Astrocyte (in vitro differentiated cells and primary cell): ENCODE measurements at regions not wholly inside any gene's neighbourhood (a gene's known extent, or its start where the extent isn't known, plus 50 kb on each side); places are given as distances from the start of the nearest gene placed in this dataset.

Experiments
- DNase-seq: peaks from one replicate; pipeline ENCODE4 v3.0.0-alpha.2; 2010; ENCODE audit warnings: low read depth
- FAIRE-seq: peaks from 2 replicates; lab custom pipeline; 2011; peaks lifted over from hg19 to GRCh38; lab: Jason Lieb, UNC
- H2AFZ ChIP-seq: 2 replicates; pipeline ENCODE4 v1.6.0; 2012; ENCODE audit warnings: low read depth, low read length, inconsistent platforms
- H3K27ac ChIP-seq: 2 replicates; pipeline ENCODE4 v1.5.1; 2011; ENCODE audit warnings: low read depth, low read length, inconsistent platforms
- H3K27me3 ChIP-seq: 2 replicates; pipeline ENCODE4 v1.6.0; 2011; ENCODE audit warnings: low read length, inconsistent platforms; ENCODE audit not compliant: insufficient read depth
- H3K36me3 ChIP-seq: 2 replicates; pipeline ENCODE4 v1.5.1; 2011; ENCODE audit warnings: low read length, inconsistent platforms; ENCODE audit not compliant: insufficient read depth
- H3K4me1 ChIP-seq: 2 replicates; pipeline ENCODE4 v1.5.1; 2011; ENCODE audit warnings: low read length, inconsistent platforms; ENCODE audit not compliant: insufficient read depth
- H3K4me2 ChIP-seq: 2 replicates; pipeline ENCODE4 v1.6.0; 2012; ENCODE audit warnings: low read length, inconsistent platforms
- H3K4me3 ChIP-seq: 2 replicates; pipeline ENCODE4 v1.5.1; 2011; ENCODE audit warnings: low read depth, mild to moderate bottlenecking, low read length, inconsistent platforms; ENCODE audit not compliant: insufficient read depth
- H3K79me2 ChIP-seq: 2 replicates; pipeline ENCODE4 v1.6.0; 2012; ENCODE audit warnings: mild to moderate bottlenecking, low read length, inconsistent platforms; ENCODE audit not compliant: insufficient read depth
- H3K9ac ChIP-seq: 2 replicates; pipeline ENCODE4 v1.6.0; 2012; ENCODE audit warnings: mild to moderate bottlenecking, low read length, inconsistent platforms
- H3K9me3 ChIP-seq: 2 replicates; pipeline ENCODE4 v1.5.1; 2012; ENCODE audit warnings: low read depth, mild to moderate bottlenecking, low read length, inconsistent platforms; ENCODE audit not compliant: insufficient read depth
- H4K20me1 ChIP-seq: 2 replicates; pipeline ENCODE4 v1.6.0; 2012; ENCODE audit warnings: low read length, inconsistent platforms; ENCODE audit not compliant: insufficient read depth
- H3K27ac Mint-ChIP-seq: one replicate; pipeline ENCODE4 v1.8.0; 2021; ENCODE audit warnings: mild to moderate bottlenecking, mixed read lengths; ENCODE audit not compliant: unreplicated experiment
- H3K27me3 Mint-ChIP-seq: one replicate; pipeline ENCODE4 v1.8.0; 2021; ENCODE audit warnings: low read depth, mixed read lengths; ENCODE audit not compliant: unreplicated experiment
- H3K36me3 Mint-ChIP-seq: one replicate; pipeline ENCODE4 v1.8.0; 2021; ENCODE audit warnings: low read depth, mixed read lengths; ENCODE audit not compliant: unreplicated experiment
- H3K4me1 Mint-ChIP-seq: one replicate; pipeline ENCODE4 v1.8.0; 2021; ENCODE audit warnings: low read depth, mixed read lengths; ENCODE audit not compliant: unreplicated experiment
- H3K4me3 Mint-ChIP-seq: one replicate; pipeline ENCODE4 v1.8.0; 2021; ENCODE audit warnings: mild to moderate bottlenecking, moderate library complexity, mixed read lengths; ENCODE audit not compliant: unreplicated experiment
- H3K9me3 Mint-ChIP-seq: one replicate; pipeline ENCODE4 v1.8.0; 2021; ENCODE audit warnings: mild to moderate bottlenecking, mixed read lengths; ENCODE audit not compliant: unreplicated experiment
- EZH2 ChIP-seq: IDR thresholded peaks from 2 replicates; pipeline ENCODE4 v1.6.1; 2012; ENCODE audit warnings: mild to moderate bottlenecking, low read length, inconsistent platforms; ENCODE audit not compliant: insufficient read depth
- TF ChIP-seq, protein P1 (sequence below): IDR thresholded peaks from 2 replicates; pipeline ENCODE4 v1.5.1; 2011; ENCODE audit warnings: low read depth, mild to moderate bottlenecking, inconsistent platforms, low read length, moderate library complexity; ENCODE audit not compliant: insufficient read depth

DNA sequence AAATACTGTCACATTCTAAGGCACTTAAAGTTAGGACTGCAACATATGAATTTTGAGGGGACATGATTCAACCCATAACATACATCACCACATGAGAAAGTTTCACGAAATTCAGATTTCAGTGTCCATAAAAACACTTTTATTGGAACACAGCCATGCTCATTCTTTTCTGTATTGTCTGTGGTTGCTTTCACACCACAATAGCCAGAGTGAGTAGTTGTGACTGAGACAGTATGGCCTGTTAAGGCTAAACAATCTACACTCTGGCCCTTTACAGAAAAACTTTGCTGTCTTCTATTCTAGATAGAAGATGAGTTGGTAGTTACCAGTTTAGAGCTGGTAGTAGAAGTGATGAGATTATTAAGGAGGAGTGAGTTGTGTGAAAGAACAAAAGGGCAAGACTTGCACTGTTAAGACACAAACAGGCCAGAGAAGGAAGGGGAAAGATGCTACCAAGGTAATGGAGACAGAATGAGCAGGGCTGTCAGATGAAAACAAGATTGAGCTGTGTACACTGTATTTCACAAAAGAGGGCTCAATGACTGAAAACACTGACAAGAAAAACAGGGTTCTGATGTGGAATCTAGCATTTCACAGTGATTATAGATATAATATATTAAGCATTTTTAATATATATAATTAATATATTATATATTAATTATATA, 108.6 kb downstream of the PPP1R3A start:
- Histone ChIP-seq H2AFZ (peak overlapping the region; percentile 57), H3K4me1 (peaks cover 9% of the 10 kb centered on the region), H3K79me2 (no peaks in the 10 kb centered on the region), H3K36me3 (no peaks in the 10 kb centered on the region), H3K9me3 (no peaks in the 10 kb centered on the region), H3K27ac (peak overlapping the region; percentile 1), H4K20me1 (no peaks in the 10 kb centered on the region), H3K9ac (no peak overlapping the region), H3K27me3 (no peaks in the 10 kb centered on the region), H3K4me2 (no peak overlapping the region), H3K4me3 (no peak overlapping the region)
- peak overlapping the region; percentile 28 for H3K27ac Mint-ChIP-seq
- peaks cover 18% of the 10 kb centered on the region for H3K4me1 Mint-ChIP-seq
- FAIRE-seq (no peak), DNase-seq (peak; percentile 25)
- no peaks in the 10 kb centered on the region for H3K9me3 Mint-ChIP-seq
- H3K27me3 Mint-ChIP-seq = no peaks in the 10 kb centered on the region
- H3K4me3 Mint-ChIP-seq = no peak overlapping the region
- no peaks in the 10 kb centered on the region for H3K36me3 Mint-ChIP-seq
- no peak for TF ChIP-seq EZH2
- TF ChIP-seq, protein P1, sequence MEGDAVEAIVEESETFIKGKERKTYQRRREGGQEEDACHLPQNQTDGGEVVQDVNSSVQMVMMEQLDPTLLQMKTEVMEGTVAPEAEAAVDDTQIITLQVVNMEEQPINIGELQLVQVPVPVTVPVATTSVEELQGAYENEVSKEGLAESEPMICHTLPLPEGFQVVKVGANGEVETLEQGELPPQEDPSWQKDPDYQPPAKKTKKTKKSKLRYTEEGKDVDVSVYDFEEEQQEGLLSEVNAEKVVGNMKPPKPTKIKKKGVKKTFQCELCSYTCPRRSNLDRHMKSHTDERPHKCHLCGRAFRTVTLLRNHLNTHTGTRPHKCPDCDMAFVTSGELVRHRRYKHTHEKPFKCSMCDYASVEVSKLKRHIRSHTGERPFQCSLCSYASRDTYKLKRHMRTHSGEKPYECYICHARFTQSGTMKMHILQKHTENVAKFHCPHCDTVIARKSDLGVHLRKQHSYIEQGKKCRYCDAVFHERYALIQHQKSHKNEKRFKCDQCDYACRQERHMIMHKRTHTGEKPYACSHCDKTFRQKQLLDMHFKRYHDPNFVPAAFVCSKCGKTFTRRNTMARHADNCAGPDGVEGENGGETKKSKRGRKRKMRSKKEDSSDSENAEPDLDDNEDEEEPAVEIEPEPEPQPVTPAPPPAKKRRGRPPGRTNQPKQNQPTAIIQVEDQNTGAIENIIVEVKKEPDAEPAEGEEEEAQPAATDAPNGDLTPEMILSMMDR = no peak

DNA sequence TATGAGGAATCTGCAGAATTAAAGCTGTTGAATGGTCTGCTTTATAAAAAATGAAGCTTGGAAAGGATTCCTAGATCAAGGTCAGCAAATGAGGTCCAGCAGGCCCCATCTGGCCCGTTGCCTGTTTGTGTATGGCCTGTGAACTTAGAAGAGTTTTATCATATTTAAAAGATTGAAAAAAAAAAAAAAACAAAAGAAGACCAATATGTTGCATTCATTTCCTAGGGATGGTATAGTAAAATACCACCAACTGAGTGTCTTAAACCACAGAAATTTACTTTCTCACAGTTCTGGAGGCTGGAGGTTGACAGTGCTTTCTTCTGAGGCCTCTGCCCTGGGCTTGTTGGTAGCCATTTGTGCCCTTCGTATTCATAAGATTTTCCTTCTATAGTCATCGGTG, 109.2 kb downstream of the PPP1R3A start:
- no peaks in the 10 kb centered on the region for H3K36me3 ChIP-seq
- H3K27ac ChIP-seq = peak overlapping the region; percentile 1
- H4K20me1 ChIP-seq = no peaks in the 10 kb centered on the region
- DNase-seq (peak; percentile 20), FAIRE-seq (no peak)
- H3K36me3 Mint-ChIP-seq = no peaks in the 10 kb centered on the region
- no peaks in the 10 kb centered on the region for H3K9me3 ChIP-seq
- H3K4me1 Mint-ChIP-seq = peaks cover 18% of the 10 kb centered on the region
- no peaks in the 10 kb centered on the region for H3K27me3 ChIP-seq
- no peak overlapping the region for H2AFZ ChIP-seq
- H3K9ac ChIP-seq = no peak overlapping the region
- no peak for TF ChIP-seq EZH2
- TF ChIP-seq, protein P1 = no peak
- H3K4me3 ChIP-seq = no peak overlapping the region
- H3K27ac Mint-ChIP-seq = peak overlapping the region; percentile 28
- no peak overlapping the region for H3K4me3 Mint-ChIP-seq
- no peak overlapping the region for H3K4me2 ChIP-seq
- H3K4me1 ChIP-seq = peaks cover 9% of the 10 kb centered on the region
- no peaks in the 10 kb centered on the region for H3K79me2 ChIP-seq
- H3K9me3 Mint-ChIP-seq = no peaks in the 10 kb centered on the region
- H3K27me3 Mint-ChIP-seq = no peaks in the 10 kb centered on the region

DNA sequence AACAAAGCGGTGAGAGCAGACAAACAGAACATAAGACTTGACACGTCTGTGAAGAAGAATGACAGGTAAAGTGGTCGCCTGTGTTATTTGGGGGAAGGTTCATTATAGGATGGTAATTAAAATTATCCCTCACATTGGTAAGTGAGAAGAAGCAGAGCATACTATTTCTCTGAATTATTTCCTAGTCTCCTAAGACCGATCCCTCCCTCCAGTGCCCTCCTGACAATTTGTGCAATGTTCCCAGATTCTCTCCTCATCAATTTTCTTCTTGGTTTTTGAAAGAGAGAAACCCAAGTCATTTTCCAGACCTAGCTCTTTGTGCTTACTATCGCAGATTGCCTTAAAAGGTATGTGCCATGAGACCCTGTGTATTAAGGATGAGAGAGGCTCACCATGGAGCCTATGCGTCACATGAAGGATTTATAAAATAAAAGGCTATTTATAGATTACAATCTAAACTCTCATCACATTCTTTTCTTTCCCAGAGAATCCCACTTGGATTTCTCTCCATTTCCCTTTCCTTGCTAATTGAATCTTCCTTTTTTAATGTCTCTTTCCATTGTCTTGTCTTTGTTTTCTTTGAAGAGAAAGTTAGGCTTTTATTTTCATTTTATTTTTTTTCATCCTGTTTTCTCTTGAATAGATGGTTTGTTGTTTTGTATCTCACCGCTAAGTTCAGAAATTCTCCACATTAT, 112.0 kb downstream of the PPP1R3A start:
- H2AFZ ChIP-seq = no peak overlapping the region
- H3K9me3 Mint-ChIP-seq = no peaks in the 10 kb centered on the region
- H3K4me3 ChIP-seq = no peak overlapping the region
- H4K20me1 ChIP-seq = no peaks in the 10 kb centered on the region
- no peak overlapping the region for H3K4me2 ChIP-seq
- H3K9me3 ChIP-seq = no peaks in the 10 kb centered on the region
- no peaks in the 10 kb centered on the region for H3K36me3 Mint-ChIP-seq
- H3K27ac Mint-ChIP-seq = peak overlapping the region; percentile 23
- DNase-seq (no peak), FAIRE-seq (no peak)
- no peaks in the 10 kb centered on the region for H3K4me1 ChIP-seq
- H3K4me3 Mint-ChIP-seq = peak overlapping the region; percentile 69
- H3K27ac ChIP-seq = peak overlapping the region; percentile 33
- no peaks in the 10 kb centered on the region for H3K36me3 ChIP-seq
- H3K79me2 ChIP-seq = no peaks in the 10 kb centered on the region
- H3K4me1 Mint-ChIP-seq = peaks cover 14% of the 10 kb centered on the region
- no peaks in the 10 kb centered on the region for H3K27me3 Mint-ChIP-seq
- TF ChIP-seq, protein P1 = no peak
- TF ChIP-seq EZH2 = no peak
- no peak overlapping the region for H3K9ac ChIP-seq
- no peaks in the 10 kb centered on the region for H3K27me3 ChIP-seq
